ENCODE measurements at regions not wholly inside any gene's neighbourhood (a gene's known extent, or its start where the extent isn't known, plus 50 kb on each side); places are given as distances from the start of the nearest gene placed in this dataset.
A peak's percentile ranks its signal among the peaks of the same experiment; 100 is the strongest.

GRCh38 chr1:230581446-230582079 is 60.7 kb upstream of the COG2 start:
- intact Hi-C loops (cut with micrococcal nuclease), result no loop called here
- CTCF ChIA-PET, result no interaction called here
- Histone ChIP-seq H3K9me3 (ENCODE audit: low read length) (no peaks in the 10 kb centered on the region), H4K20me1 (ENCODE audit: low read length) (no peaks in the 10 kb centered on the region), H3K4me3 (ENCODE audit: low read length) (no peak overlapping the region), H3K9me2 (replicated peaks; ENCODE audit: low read length) (no peaks in the 10 kb centered on the region), H3K9ac (ENCODE audit: low read length) (no peak overlapping the region), H3K27me3 (ENCODE audit: low read length) (peaks cover 90% of the 10 kb centered on the region), H3K4me2 (ENCODE audit: low read length) (no peak overlapping the region), H3K79me2 (ENCODE audit: low read length) (no peaks in the 10 kb centered on the region), H3K4me1 (ENCODE audit: insufficient read depth, low read length) (no peaks in the 10 kb centered on the region), H3K27ac (ENCODE audit: low read length) (no peak overlapping the region), H2AFZ (ENCODE audit: low read length) (no peak overlapping the region), H3K36me3 (ENCODE audit: low read depth, low read length) (no peaks in the 10 kb centered on the region), H3F3A (ENCODE audit: low read length, unreplicated experiment) (no peaks in the 10 kb centered on the region)
- peak; percentile 33 for DNase-seq
- POLR2A ChIA-PET (ENCODE audit: unreplicated experiment), result no interaction called here
- ATAC-seq, result no peak
- BruUV-seq (replicated peaks), result no TSS peak
- TF ChIP-seq CTCF (conservative IDR thresholded peaks at IDR 0.05; ENCODE audit: low read depth, low read length), result peak; percentile 56
- TF ChIP-seq EZH2phosphoT487 (IDR thresholded peaks at IDR 0.05; ENCODE audit: borderline replicate concordance, low read length), result no peak
- TF ChIP-seq EZH2 (IDR thresholded peaks at IDR 0.05; ENCODE audit: low read length, unreplicated experiment), result no peak

GRCh38 chr1:230578616-230579015 is 63.7 kb upstream of the COG2 start:
- BruUV-seq (replicated peaks), result no TSS peak
- no peaks in the 10 kb centered on the region for H3K36me3 ChIP-seq (ENCODE audit: low read depth, low read length)
- no peak overlapping the region for H3K4me2 ChIP-seq (ENCODE audit: low read length)
- peaks cover 93% of the 10 kb centered on the region for H3K27me3 ChIP-seq (ENCODE audit: low read length)
- H3K4me1 ChIP-seq (ENCODE audit: insufficient read depth, low read length), result no peaks in the 10 kb centered on the region
- H3K9ac ChIP-seq (ENCODE audit: low read length), result no peak overlapping the region
- H3F3A ChIP-seq (ENCODE audit: low read length, unreplicated experiment), result no peaks in the 10 kb centered on the region
- POLR2A ChIA-PET (ENCODE audit: unreplicated experiment), result interaction anchor here (0.6 kb wide), 1 partner anchor 152 kb away, joined by 4 read pairs; the partner anchor contains the start of gene PGBD5
- CTCF ChIA-PET, result no interaction called here
- ATAC-seq, result no peak
- H3K27ac ChIP-seq (ENCODE audit: low read length), result no peak overlapping the region
- H3K9me3 ChIP-seq (ENCODE audit: low read length), result no peaks in the 10 kb centered on the region
- no peak overlapping the region for H3K4me3 ChIP-seq (ENCODE audit: low read length)
- DNase-seq, result no peak
- no peaks in the 10 kb centered on the region for H3K79me2 ChIP-seq (ENCODE audit: low read length)
- H4K20me1 ChIP-seq (ENCODE audit: low read length), result no peaks in the 10 kb centered on the region
- intact Hi-C loops (cut with micrococcal nuclease), result no loop called here
- no peak overlapping the region for H2AFZ ChIP-seq (ENCODE audit: low read length)
- no peaks in the 10 kb centered on the region for H3K9me2 ChIP-seq (replicated peaks; ENCODE audit: low read length)
- TF ChIP-seq EZH2 (IDR thresholded peaks at IDR 0.05; ENCODE audit: low read length, unreplicated experiment) (no peak), EZH2phosphoT487 (IDR thresholded peaks at IDR 0.05; ENCODE audit: borderline replicate concordance, low read length) (no peak)

GRCh38 chr1:230577537-230577936 is 64.7 kb upstream of the COG2 start:
- Histone ChIP-seq H3K9me3 (ENCODE audit: low read length) (no peaks in the 10 kb centered on the region), H3K9ac (ENCODE audit: low read length) (no peak overlapping the region), H3K9me2 (replicated peaks; ENCODE audit: low read length) (no peaks in the 10 kb centered on the region), H3K4me3 (ENCODE audit: low read length) (no peak overlapping the region), H3K36me3 (ENCODE audit: low read depth, low read length) (no peaks in the 10 kb centered on the region), H4K20me1 (ENCODE audit: low read length) (no peaks in the 10 kb centered on the region), H3K4me2 (ENCODE audit: low read length) (no peak overlapping the region), H3K27ac (ENCODE audit: low read length) (no peak overlapping the region), H3K4me1 (ENCODE audit: insufficient read depth, low read length) (no peaks in the 10 kb centered on the region), H3F3A (ENCODE audit: low read length, unreplicated experiment) (no peaks in the 10 kb centered on the region), H3K27me3 (ENCODE audit: low read length) (peaks cover 90% of the 10 kb centered on the region), H3K79me2 (ENCODE audit: low read length) (no peaks in the 10 kb centered on the region), H2AFZ (ENCODE audit: low read length) (no peak overlapping the region)
- POLR2A ChIA-PET (ENCODE audit: unreplicated experiment), result no interaction called here
- CTCF ChIA-PET, result no interaction called here
- ATAC-seq (no peak), DNase-seq (no peak)
- no peak for TF ChIP-seq EZH2phosphoT487 (IDR thresholded peaks at IDR 0.05; ENCODE audit: borderline replicate concordance, low read length)
- TF ChIP-seq EZH2 (IDR thresholded peaks at IDR 0.05; ENCODE audit: low read length, unreplicated experiment), result no peak
- no peak for TF ChIP-seq CTCF (conservative IDR thresholded peaks at IDR 0.05; ENCODE audit: low read depth, low read length)
- intact Hi-C loops (cut with micrococcal nuclease), result no loop called here
- BruUV-seq (replicated peaks), result no TSS peak

Data from PC-3 (cell line).